ENCODE measurements at regions not wholly inside any gene's neighbourhood (a gene's known extent, or its start where the extent isn't known, plus 50 kb on each side); places are given as distances from the start of the nearest gene placed in this dataset.

- Histone ChIP-seq H3K9me3 (no peaks in the 10 kb centered on the region), H3K27ac (no peak overlapping the region), H3K4me1 (no peaks in the 10 kb centered on the region), H3K4me3 (no peak overlapping the region), H3K4me2 (no peak overlapping the region)
- 46% methylated on average over 6 of the region's 6 CpGs for WGBS (ENCODE audit: missing lambda C conversion rate)
- TF ChIP-seq SMC3 (IDR thresholded peaks at IDR 0.05) (no peak), BHLHE40 (IDR thresholded peaks at IDR 0.05; ENCODE audit: low read depth, low read length) (no peak), RARB (CRISPR knock-in tag; IDR thresholded peaks at IDR 0.05) (no peak)
- FAIRE-seq (no peak), DNase-seq (ENCODE audit: low read depth in 1 of 2, low spot score in 1 of 2) (no peak), ATAC-seq (no peak; a peak in 1 of 6 replicates)
- CTCF ChIA-PET = interaction anchor here (0.6 to 0.9 kb wide), 3 partner anchors 11 to 287 kb away, joined by 3 to 5 read pairs (median 3); no protein-coding TSS in a partner anchor
- POLR2A ChIA-PET = no interaction called here
Observed at GRCh38 chr17:56665864-56666263, 72.4 kb downstream of the NOG start.

DNA sequence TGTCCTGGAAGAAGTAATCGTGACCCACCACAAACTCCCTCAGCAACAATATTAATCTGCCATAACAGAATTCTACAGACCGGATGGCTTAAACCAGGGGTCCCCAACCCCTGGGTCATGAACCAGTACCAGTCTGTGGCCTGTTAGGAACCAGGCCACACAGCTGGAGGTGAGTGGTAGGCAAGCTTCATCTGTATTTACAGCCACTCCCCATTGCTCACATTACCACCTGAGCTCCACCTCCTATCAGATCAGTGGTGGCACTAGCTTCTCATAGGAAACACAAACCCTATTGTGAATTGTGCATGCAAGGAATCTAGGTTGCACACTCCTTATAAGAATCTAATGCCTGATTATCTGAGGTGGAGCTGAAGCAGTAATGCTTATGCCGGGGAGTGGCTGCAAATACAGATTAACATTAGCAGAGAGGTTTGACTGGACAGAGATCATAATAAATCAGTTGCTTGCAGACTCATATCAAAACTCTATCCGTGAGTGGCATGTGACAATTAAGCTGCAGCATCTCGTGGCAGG is 74.5 kb downstream of the NOG start:
- Histone ChIP-seq H3K4me2 (no peak overlapping the region), H3K27ac (no peak overlapping the region), H3K4me3 (no peak overlapping the region), H3K9me3 (no peaks in the 10 kb centered on the region), H3K4me1 (no peaks in the 10 kb centered on the region)
- ATAC-seq (no peak), FAIRE-seq (no peak), DNase-seq (ENCODE audit: low read depth in 1 of 2, low spot score in 1 of 2) (no peak)
- TF ChIP-seq MAFK (IDR thresholded peaks at IDR 0.05; ENCODE audit: partially characterized antibody) = no peak
- no peak for TF ChIP-seq HOXA7 (CRISPR knock-in tag; IDR thresholded peaks at IDR 0.05)
- no peak for TF ChIP-seq RARB (CRISPR knock-in tag; IDR thresholded peaks at IDR 0.05)
- no peak for TF ChIP-seq MAX (IDR thresholded peaks at IDR 0.05)
- TF ChIP-seq FOSB (CRISPR knock-in tag; IDR thresholded peaks at IDR 0.05) = no peak
- TF ChIP-seq RFX5 (IDR thresholded peaks at IDR 0.05) = no peak
- no peak for TF ChIP-seq RCOR1 (IDR thresholded peaks at IDR 0.05; ENCODE audit: low read depth, low read length)
- TF ChIP-seq NPAS2 (CRISPR knock-in tag; IDR thresholded peaks at IDR 0.05; ENCODE audit: borderline replicate concordance) = no peak
- no peak for TF ChIP-seq POLR2A (IDR thresholded peaks at IDR 0.05; ENCODE audit: low read length)
- TF ChIP-seq EHMT2 (IDR thresholded peaks at IDR 0.05; ENCODE audit: low read depth) = no peak
- TF ChIP-seq FOXS1 (CRISPR knock-in tag; IDR thresholded peaks at IDR 0.05) = no peak
- no peak for TF ChIP-seq GATA3 (IDR thresholded peaks at IDR 0.05; ENCODE audit: borderline replicate concordance)
- no peak for TF ChIP-seq HOXB13 (CRISPR knock-in tag; IDR thresholded peaks at IDR 0.05; ENCODE audit: low read depth)
- TF ChIP-seq, protein P1, sequence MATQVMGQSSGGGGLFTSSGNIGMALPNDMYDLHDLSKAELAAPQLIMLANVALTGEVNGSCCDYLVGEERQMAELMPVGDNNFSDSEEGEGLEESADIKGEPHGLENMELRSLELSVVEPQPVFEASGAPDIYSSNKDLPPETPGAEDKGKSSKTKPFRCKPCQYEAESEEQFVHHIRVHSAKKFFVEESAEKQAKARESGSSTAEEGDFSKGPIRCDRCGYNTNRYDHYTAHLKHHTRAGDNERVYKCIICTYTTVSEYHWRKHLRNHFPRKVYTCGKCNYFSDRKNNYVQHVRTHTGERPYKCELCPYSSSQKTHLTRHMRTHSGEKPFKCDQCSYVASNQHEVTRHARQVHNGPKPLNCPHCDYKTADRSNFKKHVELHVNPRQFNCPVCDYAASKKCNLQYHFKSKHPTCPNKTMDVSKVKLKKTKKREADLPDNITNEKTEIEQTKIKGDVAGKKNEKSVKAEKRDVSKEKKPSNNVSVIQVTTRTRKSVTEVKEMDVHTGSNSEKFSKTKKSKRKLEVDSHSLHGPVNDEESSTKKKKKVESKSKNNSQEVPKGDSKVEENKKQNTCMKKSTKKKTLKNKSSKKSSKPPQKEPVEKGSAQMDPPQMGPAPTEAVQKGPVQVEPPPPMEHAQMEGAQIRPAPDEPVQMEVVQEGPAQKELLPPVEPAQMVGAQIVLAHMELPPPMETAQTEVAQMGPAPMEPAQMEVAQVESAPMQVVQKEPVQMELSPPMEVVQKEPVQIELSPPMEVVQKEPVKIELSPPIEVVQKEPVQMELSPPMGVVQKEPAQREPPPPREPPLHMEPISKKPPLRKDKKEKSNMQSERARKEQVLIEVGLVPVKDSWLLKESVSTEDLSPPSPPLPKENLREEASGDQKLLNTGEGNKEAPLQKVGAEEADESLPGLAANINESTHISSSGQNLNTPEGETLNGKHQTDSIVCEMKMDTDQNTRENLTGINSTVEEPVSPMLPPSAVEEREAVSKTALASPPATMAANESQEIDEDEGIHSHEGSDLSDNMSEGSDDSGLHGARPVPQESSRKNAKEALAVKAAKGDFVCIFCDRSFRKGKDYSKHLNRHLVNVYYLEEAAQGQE (IDR thresholded peaks at IDR 0.05) = no peak
- ChIA-PET POLR2A (no interaction called here), CTCF (interaction anchor here (1.0 to 2.9 kb wide), 4 partner anchors 8 to 75 kb away, joined by 3 to 13 read pairs (median 4); partner anchors contain the start of gene NOG)
- WGBS (ENCODE audit: missing lambda C conversion rate) = 34% methylated on average over 5 of the region's 5 CpGs

DNA sequence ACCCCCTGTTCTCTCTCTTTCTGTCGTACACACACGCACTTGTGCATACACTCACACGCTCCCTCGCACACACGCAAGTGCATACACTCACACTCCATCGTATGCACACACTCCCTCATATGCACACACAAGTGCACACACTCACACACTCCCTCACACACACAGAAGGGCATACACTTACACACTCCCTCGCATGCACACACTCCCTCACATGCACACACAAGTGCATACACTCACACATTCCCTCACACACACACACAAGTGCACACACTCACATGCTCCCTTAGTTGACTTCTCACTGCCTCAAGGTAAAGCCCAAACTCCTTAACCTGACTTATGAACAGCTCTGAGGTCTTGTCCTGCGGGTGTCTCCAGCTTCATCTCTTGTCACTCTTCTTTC is 78.7 kb downstream of the NOG start:
- H3K4me2 ChIP-seq = no peak overlapping the region
- no peak overlapping the region for H3K4me3 ChIP-seq
- ChIA-PET POLR2A (no interaction called here), CTCF (interaction anchor here (1.8 kb wide), 1 partner anchor 10 kb away, joined by 6 read pairs; no protein-coding TSS in a partner anchor)
- peak; percentile 49 for FAIRE-seq
- TF ChIP-seq CHD2 (IDR thresholded peaks at IDR 0.05; ENCODE audit: low read length, partially characterized antibody) (no peak), TP53 (CRISPR knock-in tag; IDR thresholded peaks at IDR 0.05) (no peak), KDM5A (IDR thresholded peaks at IDR 0.05) (no peak), JUNB (IDR thresholded peaks at IDR 0.05) (no peak), CBX8 (IDR thresholded peaks at IDR 0.05) (no peak), MAX (IDR thresholded peaks at IDR 0.05) (no peak), CEBPB (IDR thresholded peaks at IDR 0.05) (no peak), HOXB13 (CRISPR knock-in tag; IDR thresholded peaks at IDR 0.05; ENCODE audit: low read depth) (no peak), HOXB5 (CRISPR knock-in tag; IDR thresholded peaks at IDR 0.05) (no peak)
- WGBS (ENCODE audit: missing lambda C conversion rate) = 61% methylated on average over 8 of the region's 8 CpGs
- DNase-seq (ENCODE audit: low read depth in 1 of 2, low spot score in 1 of 2) = no peak
- no peaks in the 10 kb centered on the region for H3K9me3 ChIP-seq
- no peaks in the 10 kb centered on the region for H3K4me1 ChIP-seq
- H3K27ac ChIP-seq = no peak overlapping the region
- ATAC-seq = no peak
